K562 (cell line): ENCODE measurements at regions not wholly inside any gene's neighbourhood (a gene's known extent, or its start where the extent isn't known, plus 50 kb on each side); places are given as distances from the start of the nearest gene placed in this dataset.

Experiments
- ATAC-seq: fragments of 200-7000 bp; cut with Tn5 transposase; 3 replicates; pipeline ENCODE4 v1.9.1; 2020; ENCODE audit warnings: moderate library complexity
- BruUV-seq: library from RNA; stranded (reverse); fragments of 400-500 nt; replicated peaks from 2 replicates; lab custom pipeline; 2021; lab: Mats Ljungman, UMichigan
- CTCF ChIA-PET: fragments of 300-600 bp; formaldehyde crosslinking; extraction: SDS; loops from one replicate; lab custom pipeline; 2021; ENCODE audit warnings: low intra/inter-chr PET ratio; lab: Yijun Ruan, JAX
- POLR2A ChIA-PET: fragments of 300-600, 350-650 bp; sonication (Branson Sonifier 250); formaldehyde crosslinking; extraction: SDS; loops from one replicate; lab custom pipeline; 2021; ENCODE audit warnings: antibody characterized with exemption, inconsistent platforms; lab: Yijun Ruan, JAX
- DNase-seq, 4 experiments: peaks; one replicate each; pipeline versions ENCODE4 v3.0.0 to v3.0.0-alpha.2; 2011 to 2018; ENCODE audit warnings: low spot score in 3 of 4, mixed read lengths in 3 of 4; ENCODE audit errors: extremely low read depth in 1 of 4
- FAIRE-seq: peaks from 2 replicates; lab custom pipeline; 2011; peaks lifted over from hg19 to GRCh38; lab: Jason Lieb, UNC
- H2AFZ ChIP-seq: 2 replicates; pipeline ENCODE4 v1.6.0; 2011; ENCODE audit warnings: low read depth, low read length, control low read depth, inconsistent platforms
- H3K27ac ChIP-seq: fragments of 200-600 bp; 3 replicates; pipeline ENCODE4 v1.8.0; 2011; ENCODE audit warnings: low read depth, mild to moderate bottlenecking, control low read depth, inconsistent platforms, low read length, moderate library complexity, mixed read lengths; ENCODE audit errors: extremely low read depth
- H3K27me3 ChIP-seq, 2 experiments: fragments of 300-600 bp in 1 of 2; 2 replicates in 1 of 2; 3 replicates in 1 of 2; pipeline versions ENCODE4 v1.6.0 to v1.8.0; 2011; ENCODE audit warnings: inconsistent platforms in 2 of 2, low read length in 2 of 2, mild to moderate bottlenecking in 1 of 2, mixed read lengths in 1 of 2, moderate library complexity in 1 of 2; ENCODE audit not compliant: control insufficient read depth in 2 of 2, insufficient read depth in 2 of 2
- H3K36me3 ChIP-seq: fragments of 300-600 bp; 3 replicates; pipeline ENCODE4 v1.8.0; 2011; ENCODE audit warnings: mild to moderate bottlenecking, low read length, inconsistent platforms; ENCODE audit not compliant: control insufficient read depth, insufficient read depth
- H3K4me1 ChIP-seq, 2 experiments: fragments of 200-600 bp in 1 of 2; replicated peaks in 1 of 2; 2 replicates in 1 of 2; 3 replicates in 1 of 2; pipeline versions ENCODE4 v1.5.1 to v1.8.0; 2011; ENCODE audit warnings: inconsistent platforms in 2 of 2, low read length in 2 of 2, mild to moderate bottlenecking in 1 of 2, mixed read lengths in 1 of 2, moderate library complexity in 1 of 2; ENCODE audit not compliant: control insufficient read depth in 2 of 2, insufficient read depth in 2 of 2
- H3K4me2 ChIP-seq: 2 replicates; pipeline ENCODE4 v1.6.1; 2011; ENCODE audit warnings: low read length, control low read depth, inconsistent platforms, mixed read lengths; ENCODE audit not compliant: insufficient read depth
- H3K4me3 ChIP-seq: fragments of 200-600 bp; sonication (generic), shearing (Covaris generic); 2 replicates; pipeline ENCODE4 v1.5.1; 2016; ENCODE audit warnings: control low read depth, inconsistent platforms
- H3K79me2 ChIP-seq: fragments of 200-600 bp; 3 replicates; pipeline ENCODE4 v1.8.0; 2011; ENCODE audit warnings: low read length, inconsistent platforms; ENCODE audit not compliant: control insufficient read depth, insufficient read depth
- H3K9ac ChIP-seq, 2 experiments: 2 replicates each; pipeline versions ENCODE4 v1.6.0 to v1.6.1; 2011; ENCODE audit warnings: low read depth in 2 of 2, low read length in 2 of 2, control low read depth in 1 of 2, inconsistent platforms in 1 of 2, mild to moderate bottlenecking in 1 of 2, mixed read lengths in 1 of 2; ENCODE audit not compliant: insufficient read depth in 1 of 2
- H3K9me1 ChIP-seq: one replicate; pipeline ENCODE4 v1.6.0; 2011; ENCODE audit warnings: inconsistent platforms, mild to moderate bottlenecking, low read length, moderate library complexity; ENCODE audit not compliant: control insufficient read depth, insufficient read depth
- H3K9me3 ChIP-seq: replicated peaks from 2 replicates; pipeline ENCODE4 v1.5.1; 2011; ENCODE audit warnings: low read depth, low read length, inconsistent platforms; ENCODE audit not compliant: control insufficient read depth, insufficient read depth
- H4K20me1 ChIP-seq: replicated peaks from 2 replicates; pipeline ENCODE4 v1.6.1; 2011; ENCODE audit warnings: low read length, inconsistent platforms, mixed read lengths; ENCODE audit not compliant: control insufficient read depth, insufficient read depth
- CBFA2T3 ChIP-seq: fragments of 450-650 bp; IDR thresholded peaks from 2 replicates; pipeline ENCODE4 v1.6.1; 2017
- CEBPZ ChIP-seq: fragments of 150-350 bp; IDR thresholded peaks from 2 replicates; pipeline ENCODE4 v1.6.1; 2014; ENCODE audit warnings: low read depth, mild to moderate bottlenecking, low read length, borderline replicate concordance
- DPF2 ChIP-seq: fragments of 450-650 bp; IDR thresholded peaks from 2 replicates; pipeline ENCODE4 v1.6.1; 2016
- SAFB2 ChIP-seq: fragments of 200-400 bp; formaldehyde crosslinking; IDR thresholded peaks from 2 replicates; pipeline ENCODE4 v1.6.1; 2018; ENCODE audit warnings: borderline replicate concordance, low read length, low read depth, moderate library complexity; ENCODE audit not compliant: severe bottlenecking
- SMARCB1 ChIP-seq: IDR thresholded peaks from 2 replicates; pipeline ENCODE4 v1.6.1; 2011; ENCODE audit warnings: improper control_type of control experiment, low read depth; ENCODE audit not compliant: insufficient read length
- STAT5A ChIP-seq: IDR thresholded peaks from 2 replicates; pipeline ENCODE4 v1.6.1; 2012; ENCODE audit warnings: low read length, inconsistent platforms, borderline replicate concordance
- USF1 ChIP-seq: sonication (generic); formaldehyde crosslinking; IDR thresholded peaks from 2 replicates; pipeline ENCODE4 v1.9.0; 2022; ENCODE audit warnings: mild to moderate bottlenecking, missing genetic modification reagents
- ZNF140 ChIP-seq: fragments of 250-450 bp; sonication (Bioruptor Pico); IDR thresholded peaks from 2 replicates; pipeline ENCODE4 v1.8.0; 2021; ENCODE audit warnings: moderate library complexity, mild to moderate bottlenecking, inconsistent platforms
- ZNF764 ChIP-seq: fragments of 250-450 bp; sonication (Bioruptor Pico); IDR thresholded peaks from 2 replicates; pipeline ENCODE4 v1.4.0; 2020; ENCODE audit warnings: low read depth, mild to moderate bottlenecking, moderate library complexity
- WGBS: fragments of 100-300 bp; shearing (Covaris generic); methylation state at CpG from one replicate; pipeline ENCODE4 v1.1.6; 2016; ENCODE audit warnings: low coverage, mixed read lengths; ENCODE audit not compliant: insufficient coverage; ENCODE audit errors: missing lambda C conversion rate; 5-methylcytosine and 5-hydroxymethylcytosine counted together
- in situ Hi-C: fragments of 300-500 bp; cut with MboI; formaldehyde crosslinking; loops from 4 replicates; pipeline ENCODE4 v1.15.0; 2018; ENCODE audit warnings: inconsistent platforms, mixed read lengths
- intact Hi-C: fragments of 100-400 bp; cut with micrococcal nuclease; formaldehyde crosslinking; loops from 2 replicates; pipeline ENCODE4 v1.14.2; 2022

- no peak for TF ChIP-seq USF1
These were observed 143.3 kb downstream of the PRL start (continued) for GRCh38 chr6:22153384-22154158.

- no peak overlapping the region for H3K4me2 ChIP-seq
- in situ Hi-C loops (no loop called here), intact Hi-C loops (no loop called here)
- ChIA-PET POLR2A (no interaction called here), CTCF (no interaction called here)
- no peaks in the 10 kb centered on the region for H3K4me1 ChIP-seq
- BruUV-seq, result no TSS peak
- H3K9me3 ChIP-seq, result no peaks in the 10 kb centered on the region
- ATAC-seq, result no peak
- no peak overlapping the region for H3K9ac ChIP-seq
- H4K20me1 ChIP-seq, result no peaks in the 10 kb centered on the region
- H3K36me3 ChIP-seq, result no peaks in the 10 kb centered on the region
- DNase-seq, result no peak
- H3K4me3 ChIP-seq, result no peak overlapping the region
- WGBS, result 1% methylated on average over 4 of the region's 4 CpGs
- H3K9me1 ChIP-seq, result no peaks in the 10 kb centered on the region
- TF ChIP-seq CEBPZ, result no peak
- no peak for TF ChIP-seq STAT5A
- TF ChIP-seq CBFA2T3, result no peak
- TF ChIP-seq ZNF140 (CRISPR knock-in tag), result no peak
- no peak for TF ChIP-seq SAFB2
- no peak for TF ChIP-seq DPF2
- TF ChIP-seq SMARCB1, result no peak
- no peak for TF ChIP-seq ZNF764
- no peak overlapping the region for H3K27ac ChIP-seq
- no peak for FAIRE-seq
- H3K79me2 ChIP-seq, result no peaks in the 10 kb centered on the region
- H3K27me3 ChIP-seq, result no peaks in the 10 kb centered on the region
- no peak overlapping the region for H2AFZ ChIP-seq
These were observed 141.3 kb downstream of the PRL start for GRCh38 chr6:22155551-22155950.
